ENCODE measurements at regions not wholly inside any gene's neighbourhood (a gene's known extent, or its start where the extent isn't known, plus 50 kb on each side); places are given as distances from the start of the nearest gene placed in this dataset.

DNA sequence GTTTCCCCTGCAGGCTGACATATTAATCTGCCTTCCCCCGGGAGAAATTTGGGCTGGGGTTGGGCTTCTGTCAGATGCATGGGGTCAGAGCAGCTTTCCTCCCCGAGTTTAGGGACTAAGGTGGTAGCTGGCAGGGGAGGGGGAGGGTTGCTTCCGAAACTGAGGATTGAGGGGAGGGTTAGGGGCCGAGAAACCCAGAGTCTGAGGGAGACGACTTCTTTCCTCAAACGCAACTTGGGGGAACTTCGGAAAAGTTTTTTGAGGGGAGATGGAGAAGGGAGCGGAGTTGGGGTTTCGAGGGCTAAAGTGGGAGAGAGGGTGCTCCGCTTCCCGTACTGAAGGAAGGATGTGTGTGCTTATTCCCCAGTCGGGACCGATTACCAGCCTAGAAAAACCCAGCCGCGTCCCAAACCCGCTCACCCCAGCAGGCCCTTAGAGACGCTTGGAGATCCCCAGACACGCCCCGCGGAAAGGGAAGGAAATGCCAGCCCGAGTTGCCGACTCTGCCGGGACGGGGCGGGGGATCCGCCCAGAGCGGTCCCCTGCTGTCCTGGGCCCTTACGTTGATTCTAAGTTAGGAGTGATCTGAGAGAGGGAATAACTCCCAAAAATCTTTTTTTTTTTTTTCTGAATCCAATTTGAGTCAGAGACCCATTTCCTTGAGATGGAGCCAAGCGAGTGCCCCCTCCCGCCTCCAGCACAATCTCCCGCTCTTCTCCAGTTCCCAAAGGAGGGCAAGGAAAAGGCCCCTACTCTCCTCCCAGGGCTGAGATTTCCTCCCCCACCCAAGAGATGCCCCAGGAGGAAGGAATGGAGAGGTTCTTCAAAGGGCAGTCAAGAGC lies 61.9 kb downstream of the SMUG1 start:
- peaks cover 32% of the 10 kb centered on the region for H3K27me3 ChIP-seq (replicated peaks; ENCODE audit: control insufficient read depth, insufficient read depth, low read length, poor library complexity, severe bottlenecking)
- H3K9me3 ChIP-seq (ENCODE audit: control insufficient read depth, low read length) = no peaks in the 10 kb centered on the region
- no peak overlapping the region for H3K27ac ChIP-seq (ENCODE audit: insufficient read depth, low read length, poor library complexity, severe bottlenecking)
- H3K36me3 ChIP-seq (ENCODE audit: control insufficient read depth, insufficient read depth, low read length) = no peaks in the 10 kb centered on the region
- peak overlapping the region; percentile 24 for H3K4me3 ChIP-seq (ENCODE audit: insufficient read depth, low read depth, low read length, poor library complexity, severe bottlenecking)
- peaks cover 10% of the 10 kb centered on the region for H3K4me1 ChIP-seq (ENCODE audit: control insufficient read depth, insufficient read depth, low read length, poor library complexity, severe bottlenecking)
- no peak for DNase-seq

DNA sequence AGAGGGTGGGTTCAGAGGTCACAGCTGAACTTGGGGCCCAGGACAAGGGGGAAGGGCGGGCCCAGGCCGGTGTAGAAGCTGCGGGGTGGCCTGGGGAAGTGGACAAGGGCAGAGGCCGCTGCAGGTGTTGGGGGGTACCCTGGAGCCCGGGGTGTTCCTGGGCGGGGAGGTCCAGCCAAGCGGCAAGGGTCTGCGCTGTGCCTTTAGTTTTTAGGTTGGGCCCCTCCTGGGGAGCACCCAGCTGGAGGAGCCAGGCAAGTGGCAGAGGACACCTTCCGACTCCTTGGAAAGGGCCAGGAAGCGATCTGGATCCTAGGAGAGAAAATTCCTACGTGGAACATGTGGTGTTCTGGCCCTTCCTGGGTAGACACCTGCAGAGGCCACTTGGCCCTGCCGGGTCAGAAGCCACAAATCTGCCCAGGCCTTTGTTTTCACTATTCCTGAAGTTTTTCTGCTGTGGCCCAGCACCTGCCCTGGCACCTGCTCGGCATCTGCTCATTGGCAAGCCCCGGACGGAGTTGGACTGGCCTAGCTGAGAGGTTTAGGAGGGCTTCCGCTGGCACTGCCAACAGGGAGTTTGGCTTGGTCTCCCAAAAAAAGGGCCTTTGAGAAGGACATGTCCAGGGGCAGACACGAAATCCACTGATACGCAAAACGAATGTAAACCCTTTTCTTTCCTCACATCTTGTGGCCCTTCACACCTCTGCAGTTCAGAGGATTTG lies 61.1 kb downstream of the SMUG1 start:
- H3K9me3 ChIP-seq (ENCODE audit: control insufficient read depth, low read length) = no peaks in the 10 kb centered on the region
- H3K4me3 ChIP-seq (ENCODE audit: insufficient read depth, low read depth, low read length, poor library complexity, severe bottlenecking) = no peak overlapping the region
- DNase-seq = no peak
- H3K36me3 ChIP-seq (ENCODE audit: control insufficient read depth, insufficient read depth, low read length) = no peaks in the 10 kb centered on the region
- H3K27ac ChIP-seq (ENCODE audit: insufficient read depth, low read length, poor library complexity, severe bottlenecking) = no peak overlapping the region
- H3K4me1 ChIP-seq (ENCODE audit: control insufficient read depth, insufficient read depth, low read length, poor library complexity, severe bottlenecking) = peaks cover 10% of the 10 kb centered on the region
- peaks cover 33% of the 10 kb centered on the region for H3K27me3 ChIP-seq (replicated peaks; ENCODE audit: control insufficient read depth, insufficient read depth, low read length, poor library complexity, severe bottlenecking)

DNA sequence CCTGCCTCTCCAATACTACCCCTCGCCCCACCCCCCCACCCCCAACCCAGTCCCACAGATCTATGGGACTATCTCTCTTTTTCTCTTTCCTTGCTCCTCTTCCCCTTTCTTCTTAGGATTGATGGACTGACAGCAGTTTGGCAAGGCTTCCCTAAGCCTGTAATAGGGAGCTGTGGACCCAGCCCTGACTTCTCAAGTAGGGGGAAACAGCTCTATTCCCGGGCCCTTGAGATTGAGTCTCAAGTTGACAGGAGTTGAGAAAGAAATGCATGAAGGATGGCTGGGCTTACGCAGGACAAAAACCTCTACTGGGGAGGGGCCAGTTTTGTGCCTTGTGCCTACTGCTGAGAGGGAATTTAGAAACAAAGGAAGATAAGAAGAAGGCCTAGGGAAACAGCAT lies 60.4 kb downstream of the SMUG1 start:
- no peak overlapping the region for H3K4me3 ChIP-seq (ENCODE audit: insufficient read depth, low read depth, low read length, poor library complexity, severe bottlenecking)
- H3K27ac ChIP-seq (ENCODE audit: insufficient read depth, low read length, poor library complexity, severe bottlenecking) = no peak overlapping the region
- H3K4me1 ChIP-seq (ENCODE audit: control insufficient read depth, insufficient read depth, low read length, poor library complexity, severe bottlenecking) = peaks cover 10% of the 10 kb centered on the region
- H3K27me3 ChIP-seq (replicated peaks; ENCODE audit: control insufficient read depth, insufficient read depth, low read length, poor library complexity, severe bottlenecking) = peaks cover 33% of the 10 kb centered on the region
- no peaks in the 10 kb centered on the region for H3K9me3 ChIP-seq (ENCODE audit: control insufficient read depth, low read length)
- H3K36me3 ChIP-seq (ENCODE audit: control insufficient read depth, insufficient read depth, low read length) = no peaks in the 10 kb centered on the region
- DNase-seq = no peak

DNA sequence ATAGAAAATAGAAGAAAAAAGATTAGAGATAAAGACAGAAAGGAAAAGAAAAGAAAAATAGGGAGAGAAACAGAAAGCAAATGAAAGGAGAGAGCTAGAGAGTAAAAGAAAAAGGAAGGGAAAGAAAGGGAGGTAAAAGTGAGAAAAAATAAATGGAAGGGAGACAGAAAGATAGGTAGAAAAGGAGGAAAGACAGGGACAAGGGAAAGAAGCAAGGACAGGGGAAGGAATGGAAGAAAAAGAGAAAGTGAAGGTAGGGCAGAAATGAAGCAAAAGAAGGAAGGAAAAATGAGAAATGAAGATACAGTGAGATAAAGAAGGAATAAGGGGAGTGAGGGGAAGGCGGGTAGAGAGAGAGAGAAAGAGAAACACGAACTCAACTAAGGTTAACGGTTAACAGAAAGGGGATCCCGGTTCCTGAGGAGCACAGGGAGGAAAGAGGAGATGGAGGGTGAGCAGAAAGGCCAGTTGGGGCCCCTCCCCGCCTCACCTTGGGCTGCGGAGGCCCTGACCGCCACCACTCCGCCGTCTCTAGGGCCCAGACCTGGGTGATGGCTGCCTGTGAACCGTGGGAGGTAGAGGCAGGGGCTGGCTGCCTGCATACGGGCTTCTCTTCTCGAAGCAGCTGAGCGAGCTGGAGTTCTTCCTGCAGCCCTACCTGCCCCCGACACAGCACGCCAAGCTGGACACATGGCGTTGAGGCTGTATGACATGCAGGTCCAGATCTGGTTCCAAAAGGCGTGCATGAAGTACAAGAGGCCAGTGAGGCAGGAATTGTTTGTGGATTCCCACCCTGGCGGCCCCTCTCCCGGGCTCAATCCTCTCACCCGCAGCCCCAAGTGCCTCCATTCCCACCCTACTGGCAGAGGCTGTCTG lies 59.5 kb downstream of the SMUG1 start:
- peaks cover 30% of the 10 kb centered on the region for H3K27me3 ChIP-seq (replicated peaks; ENCODE audit: control insufficient read depth, insufficient read depth, low read length, poor library complexity, severe bottlenecking)

More for the DNA sequence above, 59.5 kb downstream of the SMUG1 start:
- Histone ChIP-seq H3K27ac (ENCODE audit: insufficient read depth, low read length, poor library complexity, severe bottlenecking) (no peak overlapping the region), H3K36me3 (ENCODE audit: control insufficient read depth, insufficient read depth, low read length) (no peaks in the 10 kb centered on the region), H3K4me1 (ENCODE audit: control insufficient read depth, insufficient read depth, low read length, poor library complexity, severe bottlenecking) (peaks cover 10% of the 10 kb centered on the region), H3K9me3 (ENCODE audit: control insufficient read depth, low read length) (no peaks in the 10 kb centered on the region), H3K4me3 (ENCODE audit: insufficient read depth, low read depth, low read length, poor library complexity, severe bottlenecking) (no peak overlapping the region)
- DNase-seq = no peak

Measured in effector memory CD4-positive, alpha-beta T cell (primary cell).